Activated B cell treated with CpG ODN at 0.5 μM for 24 hours (primary cell): ENCODE measurements at regions not wholly inside any gene's neighbourhood (a gene's known extent, or its start where the extent isn't known, plus 50 kb on each side); places are given as distances from the start of the nearest gene placed in this dataset.

ENCODE experiments used
- ATAC-seq: fragments of 200-7000 bp; cut with Tn5 transposase; one replicate; pipeline ENCODE4 v1.10.0; 2021; ENCODE audit warnings: low read depth, mild to moderate bottlenecking, moderate library complexity
- CTCF ChIA-PET: fragments of 350-600 bp; sonication (Branson Sonifier 250); formaldehyde crosslinking; loops from one replicate; lab custom pipeline; 2021; ENCODE audit warnings: antibody characterized with exemption; lab: Charles Lee
- POLR2A ChIA-PET: fragments of 350-600 bp; sonication (Branson Sonifier 250); formaldehyde crosslinking; loops from one replicate; lab custom pipeline; 2021; ENCODE audit warnings: antibody characterized with exemption; lab: Charles Lee
- DNase-seq: peaks from one replicate; pipeline ENCODE4 v3.0.0; 2022
- H3K27ac Mint-ChIP-seq: one replicate; pipeline ENCODE4 v1.8.0; 2020; ENCODE audit warnings: mixed read lengths
- H3K27me3 Mint-ChIP-seq: one replicate; pipeline ENCODE4 v1.8.0; 2021; ENCODE audit warnings: mixed read lengths
- H3K36me3 Mint-ChIP-seq: one replicate; pipeline ENCODE4 v1.8.0; 2021; ENCODE audit warnings: low read depth, mixed read lengths
- H3K4me1 Mint-ChIP-seq: one replicate; pipeline ENCODE4 v1.8.0; 2021; ENCODE audit warnings: mixed read lengths
- H3K4me3 Mint-ChIP-seq: one replicate; pipeline ENCODE4 v1.8.0; 2020; ENCODE audit warnings: mild to moderate bottlenecking, mixed read lengths
- H3K9me3 Mint-ChIP-seq: one replicate; pipeline ENCODE4 v1.8.0; 2020; ENCODE audit warnings: mixed read lengths
- intact Hi-C: fragments of 100-400 bp; cut with micrococcal nuclease; formaldehyde crosslinking; loops from one replicate; pipeline ENCODE4 v1.15.1; 2024
- TF ChIP-seq, protein P1 (sequence below): fragments of 200-600 bp; IDR thresholded peaks from one replicate; pipeline ENCODE4 v1.8.0; 2022; ENCODE audit warnings: antibody characterized with exemption, mild to moderate bottlenecking

DNA sequence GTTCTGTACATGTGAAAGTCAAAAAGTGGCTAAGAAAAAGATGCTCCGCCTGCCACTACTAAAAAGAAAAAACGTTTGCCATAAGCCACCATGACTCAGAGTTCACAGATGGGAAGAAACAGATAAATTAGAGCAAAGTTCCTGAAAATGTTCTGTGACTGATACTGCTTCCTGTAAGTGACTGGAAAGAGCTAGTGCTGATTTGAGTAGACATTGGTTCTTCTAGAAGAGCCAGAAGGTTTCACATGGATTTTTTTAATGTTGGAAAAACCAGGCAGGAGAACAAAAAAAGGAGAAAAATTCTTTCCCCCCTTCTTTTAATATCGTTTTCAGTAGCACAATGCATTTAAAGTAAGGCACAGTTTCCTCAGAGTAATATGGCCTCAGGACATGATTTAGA lies 221.4 kb downstream of the HLX start:
- peaks cover 32% of the 10 kb centered on the region for H3K4me1 Mint-ChIP-seq
- no peaks in the 10 kb centered on the region for H3K27me3 Mint-ChIP-seq
- intact Hi-C loops, result loop anchor here (5.0 kb wide), 1 partner anchor 42 kb away; no protein-coding TSS in a partner anchor
- H3K9me3 Mint-ChIP-seq, result no peaks in the 10 kb centered on the region
- TF ChIP-seq, protein P1, sequence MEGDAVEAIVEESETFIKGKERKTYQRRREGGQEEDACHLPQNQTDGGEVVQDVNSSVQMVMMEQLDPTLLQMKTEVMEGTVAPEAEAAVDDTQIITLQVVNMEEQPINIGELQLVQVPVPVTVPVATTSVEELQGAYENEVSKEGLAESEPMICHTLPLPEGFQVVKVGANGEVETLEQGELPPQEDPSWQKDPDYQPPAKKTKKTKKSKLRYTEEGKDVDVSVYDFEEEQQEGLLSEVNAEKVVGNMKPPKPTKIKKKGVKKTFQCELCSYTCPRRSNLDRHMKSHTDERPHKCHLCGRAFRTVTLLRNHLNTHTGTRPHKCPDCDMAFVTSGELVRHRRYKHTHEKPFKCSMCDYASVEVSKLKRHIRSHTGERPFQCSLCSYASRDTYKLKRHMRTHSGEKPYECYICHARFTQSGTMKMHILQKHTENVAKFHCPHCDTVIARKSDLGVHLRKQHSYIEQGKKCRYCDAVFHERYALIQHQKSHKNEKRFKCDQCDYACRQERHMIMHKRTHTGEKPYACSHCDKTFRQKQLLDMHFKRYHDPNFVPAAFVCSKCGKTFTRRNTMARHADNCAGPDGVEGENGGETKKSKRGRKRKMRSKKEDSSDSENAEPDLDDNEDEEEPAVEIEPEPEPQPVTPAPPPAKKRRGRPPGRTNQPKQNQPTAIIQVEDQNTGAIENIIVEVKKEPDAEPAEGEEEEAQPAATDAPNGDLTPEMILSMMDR, result no peak
- H3K4me3 Mint-ChIP-seq, result no peak overlapping the region
- H3K36me3 Mint-ChIP-seq, result no peaks in the 10 kb centered on the region
- ChIA-PET CTCF (interaction anchor here (2.8 to 4.2 kb wide), 2 partner anchors 103 to 222 kb away, joined by 14 to 28 read pairs; partner anchors contain the start of gene HLX), POLR2A (no interaction called here)
- no peak overlapping the region for H3K27ac Mint-ChIP-seq
- ATAC-seq, result no peak
- no peak for DNase-seq

DNA sequence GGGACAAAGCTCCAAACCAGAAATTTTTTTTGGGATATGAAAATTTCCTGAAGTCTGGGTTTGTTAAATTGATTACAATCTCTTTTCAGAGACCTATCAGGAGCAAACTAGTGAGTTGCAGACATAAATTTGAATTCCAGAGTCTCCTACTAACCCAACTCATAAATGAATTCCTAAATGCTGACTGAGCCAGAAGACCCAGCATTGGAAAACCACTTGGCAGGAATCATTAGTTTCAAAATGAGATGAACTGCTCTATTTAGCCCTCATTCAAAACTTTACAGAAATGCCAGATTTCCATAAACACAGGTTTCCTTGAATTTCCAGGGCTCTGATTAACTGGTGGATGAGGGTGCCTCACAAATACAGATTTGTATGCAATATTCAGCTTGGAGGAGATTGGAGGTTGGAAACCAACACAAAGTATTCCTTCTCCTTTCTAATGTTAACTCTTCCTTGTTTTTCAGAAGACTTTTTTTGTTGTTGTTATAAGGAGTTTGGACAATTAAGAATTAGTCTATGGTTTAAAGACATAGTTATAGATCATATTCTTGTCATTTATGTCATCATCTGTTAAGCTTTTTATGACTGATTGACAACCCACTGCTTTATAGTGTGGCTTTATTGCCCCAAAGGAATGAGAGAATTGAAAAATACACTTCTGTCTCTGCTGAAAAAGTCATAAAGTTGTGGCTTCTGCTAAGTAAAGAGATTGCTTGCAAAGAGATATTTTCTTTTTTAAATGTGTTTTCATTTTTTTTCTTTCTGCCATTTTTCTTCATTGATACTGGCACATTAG lies 222.8 kb downstream of the HLX start:
- no peaks in the 10 kb centered on the region for H3K36me3 Mint-ChIP-seq
- no peaks in the 10 kb centered on the region for H3K9me3 Mint-ChIP-seq
- H3K4me1 Mint-ChIP-seq, result peaks cover 39% of the 10 kb centered on the region
- H3K27ac Mint-ChIP-seq, result no peak overlapping the region
- no peak overlapping the region for H3K4me3 Mint-ChIP-seq
- H3K27me3 Mint-ChIP-seq, result no peaks in the 10 kb centered on the region
- no peak for ATAC-seq
- CTCF ChIA-PET, result interaction anchor here (1.3 to 4.2 kb wide), 2 partner anchors 102 to 194 kb away, joined by 3 to 28 read pairs; no protein-coding TSS in a partner anchor
- DNase-seq, result no peak
- POLR2A ChIA-PET, result no interaction called here
- TF ChIP-seq, protein P1, result no peak
- intact Hi-C loops, result loop anchor here (5.0 kb wide), 1 partner anchor 40 kb away; no protein-coding TSS in a partner anchor

DNA sequence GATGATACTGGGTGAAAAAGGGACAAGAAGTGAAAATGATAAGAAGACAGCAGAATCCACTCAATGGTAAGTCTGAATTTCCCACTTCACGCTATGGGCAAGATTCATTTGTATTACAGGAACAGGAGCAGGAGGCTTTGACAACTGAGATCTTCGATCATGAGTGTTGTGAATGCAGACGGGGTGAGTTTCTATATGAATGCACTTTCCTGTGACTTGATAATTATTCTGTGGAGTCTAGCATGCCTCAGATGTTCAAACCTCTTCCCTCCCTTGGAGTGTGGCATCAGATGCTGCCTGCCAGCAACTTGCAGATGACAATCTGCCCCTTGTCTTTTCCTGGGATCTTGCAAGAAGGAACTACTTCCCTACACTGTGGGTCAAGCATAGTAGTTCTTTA lies 225.4 kb downstream of the HLX start:
- no peak overlapping the region for H3K27ac Mint-ChIP-seq
- no peak for DNase-seq
- no peak overlapping the region for H3K4me3 Mint-ChIP-seq
- POLR2A ChIA-PET, result no interaction called here
- no peaks in the 10 kb centered on the region for H3K27me3 Mint-ChIP-seq
- TF ChIP-seq, protein P1, result no peak
- no peaks in the 10 kb centered on the region for H3K9me3 Mint-ChIP-seq
- H3K36me3 Mint-ChIP-seq, result no peaks in the 10 kb centered on the region
- peaks cover 20% of the 10 kb centered on the region for H3K4me1 Mint-ChIP-seq
- CTCF ChIA-PET, result no interaction called here
- intact Hi-C loops, result loop anchor here (5.0 kb wide), 1 partner anchor 38 kb away; no protein-coding TSS in a partner anchor
- ATAC-seq, result no peak

DNA sequence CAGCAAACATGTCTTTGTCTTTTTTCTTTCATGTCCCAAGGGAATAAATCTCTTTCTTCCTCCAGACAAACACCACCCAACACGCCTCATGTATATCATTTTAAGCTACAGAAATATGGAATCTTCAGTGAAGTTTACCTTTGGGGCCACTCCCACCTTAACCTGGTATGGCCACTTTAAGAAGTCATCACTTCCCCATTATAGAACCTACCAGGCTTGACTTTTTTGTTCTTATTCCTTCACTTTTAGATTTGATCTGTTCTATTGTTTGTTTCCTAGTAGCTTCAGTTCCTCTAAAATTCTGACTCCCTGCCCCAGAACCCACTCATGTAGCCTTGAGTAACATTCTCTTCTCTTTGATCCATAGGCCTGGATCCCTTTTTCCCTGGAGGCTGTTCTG lies 226.3 kb downstream of the HLX start:
- DNase-seq (no peak), ATAC-seq (no peak)
- intact Hi-C loops, result no loop called here
- no peak overlapping the region for H3K27ac Mint-ChIP-seq
- H3K4me3 Mint-ChIP-seq, result no peak overlapping the region
- ChIA-PET CTCF (interaction anchor here (0.5 kb wide), 1 partner anchor 10 kb away, joined by 3 read pairs; no protein-coding TSS in a partner anchor), POLR2A (interaction anchor here (1.0 kb wide), 1 partner anchor 226 kb away, joined by 3 read pairs; the partner anchor contains the start of gene HLX)
- H3K9me3 Mint-ChIP-seq, result peaks cover 2% of the 10 kb centered on the region
- TF ChIP-seq, protein P1, result no peak
- H3K36me3 Mint-ChIP-seq, result no peaks in the 10 kb centered on the region
- peaks cover 16% of the 10 kb centered on the region for H3K4me1 Mint-ChIP-seq
- no peaks in the 10 kb centered on the region for H3K27me3 Mint-ChIP-seq

DNA sequence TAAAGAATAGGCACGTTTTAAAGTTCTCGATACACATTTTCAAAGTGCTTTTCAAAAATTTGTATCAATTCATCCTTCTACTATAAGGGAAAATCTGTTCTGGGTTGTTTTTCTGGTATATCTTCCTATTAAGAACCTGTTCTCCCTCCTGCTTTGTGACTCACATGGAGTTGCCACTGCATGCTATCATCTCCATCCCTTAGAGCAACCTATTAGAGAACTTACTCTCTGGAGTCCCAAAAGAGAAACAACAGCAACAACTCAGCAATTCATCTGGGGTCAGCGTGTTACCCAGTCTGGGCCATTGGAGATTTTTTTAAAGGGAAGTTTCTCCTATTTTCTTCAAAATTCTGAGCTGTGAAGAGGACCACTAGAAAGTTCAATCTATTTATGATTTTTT lies 227.4 kb downstream of the HLX start:
- Mint-ChIP-seq H3K4me3 (no peak overlapping the region), H3K27me3 (no peaks in the 10 kb centered on the region), H3K27ac (no peak overlapping the region), H3K9me3 (peaks cover 5% of the 10 kb centered on the region), H3K36me3 (no peaks in the 10 kb centered on the region), H3K4me1 (peaks cover 15% of the 10 kb centered on the region)
- intact Hi-C loops, result no loop called here
- ATAC-seq (no peak), DNase-seq (no peak)
- TF ChIP-seq, protein P1, result no peak
- POLR2A ChIA-PET, result interaction anchor here (0.6 kb wide), 1 partner anchor 11 kb away, joined by 4 read pairs; no protein-coding TSS in a partner anchor
- CTCF ChIA-PET, result no interaction called here
